Large intestine (tissue), 3 donors: ENCODE measurements at regions not wholly inside any gene's neighbourhood (a gene's known extent, or its start where the extent isn't known, plus 50 kb on each side); places are given as distances from the start of the nearest gene placed in this dataset.
A peak's percentile ranks its signal among the peaks of the same experiment; 100 is the strongest.
"Not testable (repeated sequence)": the region's sequence is repeated elsewhere in the genome, so short reads cannot be mapped to it uniquely, and the experiment has no call there.

Experiments used
- DNase-seq, 2 donors: peaks; one replicate each; pipeline versions ENCODE4 v3.0.0 to v3.0.0-alpha.2; 2013
- H3K27ac ChIP-seq: one replicate; pipeline ENCODE4 v1.5.1; 2013; ENCODE audit warnings: low read length
- H3K27me3 ChIP-seq: 2 replicates; pipeline ENCODE4 v1.6.1; 2013; ENCODE audit warnings: low read length; ENCODE audit not compliant: control insufficient read depth, insufficient read depth
- H3K36me3 ChIP-seq: 2 replicates; pipeline ENCODE4 v1.6.1; 2013; ENCODE audit warnings: low read length; ENCODE audit not compliant: control insufficient read depth, insufficient read depth
- H3K4me1 ChIP-seq: one replicate; pipeline ENCODE4 v1.6.1; 2013; ENCODE audit warnings: low read length; ENCODE audit not compliant: control insufficient read depth, insufficient read depth
- H3K4me3 ChIP-seq: one replicate; pipeline ENCODE4 v1.5.1; 2013; ENCODE audit warnings: low read length
- H3K9me3 ChIP-seq: one replicate; pipeline ENCODE4 v1.6.1; 2013; ENCODE audit warnings: mild to moderate bottlenecking, low read depth, low read length, moderate library complexity; ENCODE audit not compliant: control insufficient read depth
- WGBS: methylation state at CpG from one replicate; pipeline ENCODE4 v1.1.5; 2013; ENCODE audit warnings: low lambda C conversion rate; ENCODE audit not compliant: insufficient coverage; 5-methylcytosine and 5-hydroxymethylcytosine counted together

DNA sequence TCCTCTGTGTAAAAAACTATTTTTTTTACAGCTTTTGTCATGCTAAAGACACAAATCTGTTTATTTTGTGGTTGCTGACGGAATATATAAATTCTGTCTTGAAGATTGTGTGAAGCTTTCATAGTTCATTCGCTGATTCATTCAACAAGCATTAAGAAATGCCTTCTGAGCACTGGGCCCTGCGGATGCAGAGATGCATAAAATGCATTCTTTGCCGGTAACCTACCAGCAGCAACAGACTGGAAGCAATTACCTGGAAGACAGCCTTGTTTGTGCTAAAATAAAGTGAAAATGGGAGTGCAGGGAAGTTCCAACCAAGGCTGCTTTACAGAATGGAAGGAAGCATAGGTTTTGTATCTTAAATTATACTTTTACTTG, 119.7 kb downstream of the PMAIP1 start:
- WGBS = 93% methylated on average over 4 of the region's 4 CpGs
- H3K27ac ChIP-seq = no peak overlapping the region
- peaks cover 2% of the 10 kb centered on the region for H3K9me3 ChIP-seq
- H3K4me1 ChIP-seq = no peaks in the 10 kb centered on the region
- no peaks in the 10 kb centered on the region for H3K36me3 ChIP-seq
- no peaks in the 10 kb centered on the region for H3K27me3 ChIP-seq
- DNase-seq = no peak
- no peak overlapping the region for H3K4me3 ChIP-seq

DNA sequence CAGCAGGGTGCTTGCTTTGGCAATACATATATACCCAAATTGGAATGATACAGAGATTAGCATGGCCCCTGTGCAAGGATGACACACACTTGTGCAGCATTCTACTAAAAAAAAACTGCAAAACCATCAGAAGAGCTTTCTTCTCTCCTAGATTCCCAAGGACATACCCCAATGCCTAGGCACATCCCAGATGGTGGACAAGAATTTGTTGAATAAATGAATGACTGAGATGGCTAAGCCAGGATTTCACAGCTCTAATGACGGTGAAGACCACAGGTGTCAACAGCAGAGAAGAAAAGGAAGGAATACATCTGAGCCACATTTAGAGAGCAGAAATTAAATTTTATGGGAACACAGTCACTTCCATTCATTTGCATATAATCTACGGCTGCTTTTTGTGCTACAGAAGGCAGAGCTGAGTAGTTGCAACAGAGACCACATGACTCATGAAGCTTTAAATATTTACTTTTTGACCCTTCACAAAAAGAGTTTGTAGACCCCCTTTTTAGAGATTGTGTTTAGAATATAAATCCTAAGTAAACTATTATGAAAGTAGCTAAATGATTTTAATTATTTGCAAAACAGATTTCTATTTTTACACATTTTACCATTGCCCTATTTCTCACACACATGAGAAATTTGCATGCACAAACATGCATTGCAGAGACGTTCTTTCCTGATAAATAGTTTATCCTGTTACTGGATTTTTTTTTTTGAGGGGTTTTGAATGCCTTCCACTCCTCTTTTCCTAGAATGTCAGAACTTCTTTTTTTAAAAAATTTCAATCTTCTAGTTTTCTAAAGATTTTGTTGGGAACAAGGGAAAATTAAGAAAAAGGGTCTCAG, 119.0 kb downstream of the PMAIP1 start:
- Histone ChIP-seq H3K4me3 (no peak overlapping the region), H3K27ac (no peak overlapping the region), H3K36me3 (no peaks in the 10 kb centered on the region), H3K27me3 (no peaks in the 10 kb centered on the region), H3K4me1 (no peaks in the 10 kb centered on the region), H3K9me3 (peaks cover 2% of the 10 kb centered on the region)
- DNase-seq = no peak
- WGBS = no CpG with 5 or more reads among the region's 3 CpGs

DNA sequence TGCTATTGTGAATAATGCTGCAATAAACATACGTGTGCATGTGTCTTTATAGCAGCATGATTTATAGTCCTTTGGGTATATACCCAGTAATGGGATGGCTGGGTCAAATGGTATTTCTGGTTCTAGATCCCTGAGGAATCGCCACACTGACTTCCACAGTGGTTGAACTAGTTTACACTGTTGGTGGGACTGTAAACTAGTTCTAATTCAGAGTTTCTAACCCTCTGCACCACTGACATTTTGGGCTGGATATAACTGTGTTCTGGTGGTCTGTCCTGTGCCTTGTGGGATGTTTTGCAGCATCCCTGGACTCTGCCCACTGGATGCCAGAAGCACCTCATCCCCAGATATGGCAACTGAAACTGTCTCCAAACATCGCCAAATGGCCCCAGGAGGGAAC, 118.3 kb downstream of the PMAIP1 start:
- WGBS = no CpG with 5 or more reads among the region's 3 CpGs
- not testable (repeated sequence) for H3K4me3 ChIP-seq, H3K36me3 ChIP-seq, H3K9me3 ChIP-seq, H3K27me3 ChIP-seq, H3K4me1 ChIP-seq, DNase-seq, H3K27ac ChIP-seq

DNA sequence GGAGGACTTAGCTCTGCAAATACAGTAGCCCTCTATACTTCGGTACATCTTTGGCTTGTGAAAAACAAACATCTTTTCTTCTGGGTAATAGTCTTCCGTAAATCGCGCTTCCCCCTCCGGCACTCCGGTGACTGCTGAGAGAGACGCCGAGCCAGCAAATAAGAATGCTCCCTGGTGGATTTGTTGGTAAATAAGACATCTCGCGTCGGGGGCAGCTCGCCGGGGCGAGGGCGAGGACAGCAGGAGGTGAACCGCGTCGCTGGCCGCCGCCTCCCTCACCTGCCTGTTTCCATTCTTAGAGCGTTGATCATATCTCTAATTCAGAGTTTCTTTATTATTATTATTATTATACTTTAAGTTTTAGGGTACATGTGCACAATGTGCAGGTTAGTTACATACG, 117.6 kb downstream of the PMAIP1 start:
- no peaks in the 10 kb centered on the region for H3K36me3 ChIP-seq
- H3K9me3 ChIP-seq = peaks cover 2% of the 10 kb centered on the region
- DNase-seq = no peak
- no CpG with 5 or more reads among the region's 22 CpGs for whole genome bisulfite sequencing
- H3K4me1 ChIP-seq = no peaks in the 10 kb centered on the region
- no peaks in the 10 kb centered on the region for H3K27me3 ChIP-seq
- H3K27ac ChIP-seq = no peak overlapping the region
- H3K4me3 ChIP-seq = no peak overlapping the region

DNA sequence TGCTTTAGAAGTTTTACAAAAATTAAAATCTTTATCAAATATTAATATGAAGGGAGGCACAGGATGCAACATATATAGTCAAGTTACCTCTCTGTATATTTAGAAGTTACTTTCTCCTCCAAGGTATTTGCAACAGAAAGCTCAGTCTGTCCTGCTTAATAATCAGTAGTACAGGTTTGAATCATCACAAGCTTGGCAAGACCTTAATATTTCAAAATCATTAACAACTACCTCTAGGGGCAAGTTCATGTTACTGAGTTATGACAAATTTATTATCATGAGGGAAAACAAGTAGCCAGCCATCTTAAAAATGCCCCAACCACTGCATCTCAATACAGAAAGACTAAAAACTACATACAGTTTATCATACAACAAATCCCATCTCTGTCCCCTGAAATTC, 116.0 kb downstream of the PMAIP1 start:
- H3K27ac ChIP-seq, H3K27me3 ChIP-seq, H3K4me1 ChIP-seq, H3K36me3 ChIP-seq, H3K4me3 ChIP-seq, DNase-seq, H3K9me3 ChIP-seq: not testable (repeated sequence)

DNA sequence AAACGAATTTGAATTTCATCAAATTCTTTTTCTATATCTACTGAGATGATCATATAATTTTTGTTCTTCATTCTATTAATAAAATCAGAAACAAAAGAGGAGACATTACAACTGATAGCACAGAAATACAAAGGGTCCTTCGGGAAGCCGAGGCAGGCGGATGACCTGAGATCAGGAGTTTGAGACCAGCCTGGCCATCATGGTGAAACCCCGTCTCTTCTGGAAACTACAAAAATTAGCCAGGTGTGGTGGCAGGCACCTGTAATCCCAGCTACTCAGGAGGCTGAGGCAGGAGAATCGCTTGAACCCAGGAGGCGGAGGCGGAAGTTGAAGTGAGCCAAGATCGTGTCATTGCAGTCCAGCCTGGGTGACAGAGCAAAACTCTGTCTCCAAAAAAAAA, 113.4 kb downstream of the PMAIP1 start:
- DNase-seq, H3K4me1 ChIP-seq, H3K27ac ChIP-seq, H3K4me3 ChIP-seq, H3K9me3 ChIP-seq, H3K36me3 ChIP-seq, H3K27me3 ChIP-seq: not testable (repeated sequence)
- WGBS = 100% methylated on average over 6 of the region's 9 CpGs

DNA sequence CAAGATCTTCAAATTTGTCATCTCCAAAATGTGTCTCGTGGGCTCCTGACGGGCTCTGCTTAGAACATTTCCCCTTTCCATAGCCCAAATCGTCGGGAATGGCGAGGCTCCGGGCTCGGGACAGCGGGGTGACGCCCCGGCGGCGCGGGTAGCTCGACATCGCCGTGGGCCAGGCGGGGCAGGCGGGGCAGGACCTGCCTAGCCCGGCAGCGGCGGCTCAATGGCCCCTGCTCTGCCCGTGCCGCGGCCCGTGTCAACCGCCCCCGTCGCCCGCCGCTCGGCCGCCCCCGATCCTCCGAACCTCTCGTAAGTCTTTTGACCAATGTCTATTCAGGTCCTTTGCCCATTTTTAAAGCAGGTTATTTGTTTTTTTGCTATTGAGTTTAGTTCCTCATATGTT, 111.2 kb downstream of the PMAIP1 start:
- WGBS = 100% methylated on average over 2 of the region's 35 CpGs
- H3K27ac ChIP-seq = no peak overlapping the region
- peaks cover 3% of the 10 kb centered on the region for H3K9me3 ChIP-seq
- H3K4me3 ChIP-seq = no peak overlapping the region
- no peaks in the 10 kb centered on the region for H3K27me3 ChIP-seq
- no peaks in the 10 kb centered on the region for H3K36me3 ChIP-seq
- no peak for DNase-seq
- no peaks in the 10 kb centered on the region for H3K4me1 ChIP-seq

DNA sequence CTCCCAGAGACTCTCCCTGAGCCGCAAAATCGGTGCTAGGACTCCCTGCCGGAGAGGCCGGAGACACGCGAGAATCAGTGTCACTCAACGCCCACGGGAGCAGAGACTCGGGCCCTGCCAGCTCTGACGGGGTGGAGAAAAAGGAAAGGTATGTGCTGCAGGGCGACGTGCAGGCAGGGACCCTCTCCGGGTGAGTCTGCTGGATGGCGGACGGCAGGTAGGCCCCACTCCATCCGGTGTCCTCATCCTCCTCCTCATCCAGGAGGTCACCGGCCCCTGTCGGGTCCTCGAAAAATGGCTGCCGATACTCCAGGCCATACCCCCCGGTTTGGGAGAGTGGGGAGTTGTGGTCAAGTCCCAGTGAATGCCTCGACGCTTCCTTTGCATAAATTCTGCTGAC, 110.7 kb downstream of the PMAIP1 start:
- H3K36me3 ChIP-seq = no peaks in the 10 kb centered on the region
- DNase-seq = no peak
- WGBS = no CpG with 5 or more reads among the region's 23 CpGs
- H3K4me1 ChIP-seq = no peaks in the 10 kb centered on the region
- H3K4me3 ChIP-seq = no peak overlapping the region
- peaks cover 3% of the 10 kb centered on the region for H3K9me3 ChIP-seq
- H3K27ac ChIP-seq = no peak overlapping the region
- no peaks in the 10 kb centered on the region for H3K27me3 ChIP-seq

DNA sequence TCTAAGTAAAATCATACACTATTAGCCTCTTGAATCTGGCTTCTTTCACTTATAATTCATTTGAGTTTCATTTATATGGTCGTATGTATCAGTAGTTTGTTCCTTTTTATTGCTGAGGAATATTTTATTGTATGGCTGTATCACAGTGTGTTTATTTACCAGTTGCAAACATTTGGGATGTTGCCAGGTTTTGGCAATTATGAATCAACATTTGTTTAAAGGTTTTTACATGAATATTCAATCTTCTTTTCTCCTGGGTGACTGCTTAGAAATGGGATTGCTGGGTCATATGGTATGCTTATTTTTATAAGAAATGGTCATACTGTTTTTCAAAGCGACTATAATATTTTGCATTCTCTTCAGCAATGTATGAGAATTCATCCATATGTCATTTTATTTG, 107.9 kb downstream of the PMAIP1 start:
- WGBS = 90% methylated on average over 1 of the region's 2 CpGs
- DNase-seq = no peak
- no peaks in the 10 kb centered on the region for H3K4me1 ChIP-seq
- H3K27ac ChIP-seq = no peak overlapping the region
- H3K27me3 ChIP-seq = no peaks in the 10 kb centered on the region
- H3K9me3 ChIP-seq = peaks cover 3% of the 10 kb centered on the region
- no peak overlapping the region for H3K4me3 ChIP-seq
- no peaks in the 10 kb centered on the region for H3K36me3 ChIP-seq

DNA sequence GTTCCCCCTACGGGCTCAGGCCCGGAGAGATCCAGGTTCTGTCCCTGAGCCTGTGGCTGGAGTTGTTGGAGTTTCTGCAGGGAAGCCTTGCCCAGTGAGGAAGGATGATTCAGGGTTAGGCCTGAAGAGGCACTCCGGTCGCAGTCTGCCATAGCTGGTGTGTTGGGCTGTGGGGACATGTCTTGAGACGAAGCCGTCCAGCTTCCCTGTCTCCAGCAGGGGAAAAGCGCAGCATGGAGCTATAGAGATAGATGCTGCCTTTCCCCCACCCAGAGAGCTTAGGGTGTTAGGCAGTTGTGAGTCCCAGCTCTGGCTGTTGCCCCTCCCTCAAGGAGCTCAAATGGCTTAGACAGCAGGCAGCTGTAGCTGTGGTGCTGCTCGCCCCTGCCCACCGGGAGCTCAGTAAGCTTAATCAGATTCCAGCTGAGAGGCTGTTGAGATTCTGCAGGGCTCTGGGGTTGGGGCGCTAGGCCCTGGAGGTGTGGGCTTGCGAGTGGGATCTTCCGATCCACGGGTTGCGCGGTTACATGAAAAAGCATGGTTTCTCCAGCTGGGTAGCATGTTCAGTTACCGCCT, 103.9 kb downstream of the PMAIP1 start:
- H3K27ac ChIP-seq = no peak overlapping the region
- H3K36me3 ChIP-seq = no peaks in the 10 kb centered on the region
- DNase-seq = no peak
- H3K4me1 ChIP-seq = no peaks in the 10 kb centered on the region
- no CpG with 5 or more reads among the region's 16 CpGs for WGBS
- no peak overlapping the region for H3K4me3 ChIP-seq
- H3K9me3 ChIP-seq = no peaks in the 10 kb centered on the region
- H3K27me3 ChIP-seq = no peaks in the 10 kb centered on the region

DNA sequence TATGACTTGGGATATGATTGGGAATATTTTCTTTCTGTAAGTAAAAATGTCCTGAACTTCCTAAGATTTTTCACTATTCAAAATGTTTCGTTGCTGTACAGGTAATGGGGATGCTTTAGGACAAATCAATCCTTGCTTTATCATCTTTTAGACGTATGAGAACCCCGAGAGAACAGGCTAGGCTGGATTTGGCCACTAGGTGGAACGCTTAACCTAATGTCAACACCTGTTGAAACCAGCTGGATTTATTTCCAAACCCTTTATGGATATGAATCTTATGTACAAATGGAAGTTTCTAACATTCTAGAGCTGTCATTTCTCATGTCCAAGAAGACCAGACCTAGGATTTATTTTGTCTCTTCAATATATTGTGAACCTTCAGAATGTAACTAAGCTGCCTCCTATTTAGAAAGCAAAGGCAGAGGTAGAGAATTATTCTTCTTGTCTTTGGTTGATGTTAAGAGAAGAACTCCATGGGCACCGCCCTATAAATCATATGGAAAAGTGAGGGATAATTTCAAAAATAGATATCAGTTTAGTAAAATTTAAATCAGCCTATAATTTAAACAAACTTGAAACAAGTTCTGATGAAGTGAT, 96.7 kb downstream of the PMAIP1 start:
- H3K4me1 ChIP-seq = no peaks in the 10 kb centered on the region
- no peak overlapping the region for H3K27ac ChIP-seq
- no peak overlapping the region for H3K4me3 ChIP-seq
- DNase-seq = peak; percentile 32 to 36
- no peaks in the 10 kb centered on the region for H3K9me3 ChIP-seq
- H3K27me3 ChIP-seq = no peaks in the 10 kb centered on the region
- no peaks in the 10 kb centered on the region for H3K36me3 ChIP-seq
- 50% methylated on average over 1 of the region's 5 CpGs for WGBS
